Caco-2 (cell line): ENCODE measurements at regions not wholly inside any gene's neighbourhood (a gene's known extent, or its start where the extent isn't known, plus 50 kb on each side); places are given as distances from the start of the nearest gene placed in this dataset.

ENCODE experiments used
- BruUV-seq: library from RNA; stranded (reverse); fragments of 400-500 nt; replicated peaks from 2 replicates; lab custom pipeline; 2021; lab: Mats Ljungman, UMichigan
- CTCF ChIA-PET: fragments of 300-600 bp; sonication (Branson Sonifier 250); formaldehyde crosslinking; loops from one replicate; lab custom pipeline; 2022; ENCODE audit warnings: antibody characterized with exemption; lab: Charles Lee
- POLR2A ChIA-PET: fragments of 300-600 bp; sonication (Branson Sonifier 250); formaldehyde crosslinking; loops from one replicate; lab custom pipeline; 2022; ENCODE audit warnings: antibody characterized with exemption; lab: Charles Lee
- DNase-seq, 2 experiments: peaks; one replicate each; pipeline versions ENCODE4 v3.0.0 to v3.0.0-alpha.2; 2020 to 2022
- H3K27me3 ChIP-seq: replicated peaks from 2 replicates; pipeline ENCODE4 v1.6.0; 2011; ENCODE audit warnings: low read length; ENCODE audit not compliant: control insufficient read depth, insufficient read depth
- H3K36me3 ChIP-seq: 2 replicates; pipeline ENCODE4 v1.5.1; 2011; ENCODE audit warnings: low read length; ENCODE audit not compliant: control insufficient read depth, insufficient read depth
- H3K4me1 ChIP-seq: fragments of 250-450 bp; sonication (Bioruptor Pico); 2 replicates; pipeline ENCODE4 v1.5.1; 2020; ENCODE audit warnings: mild to moderate bottlenecking
- H3K4me3 ChIP-seq: 2 replicates; pipeline ENCODE4 v1.5.1; 2011; ENCODE audit warnings: low read depth, mild to moderate bottlenecking, control low read depth, low read length
- H3K9me3 ChIP-seq: fragments of 250-450 bp; sonication (Bioruptor Pico); 2 replicates; pipeline ENCODE4 v1.5.1; 2020; ENCODE audit warnings: mild to moderate bottlenecking, moderate library complexity
- H3K27ac Mint-ChIP-seq: one replicate; pipeline ENCODE4 v1.8.0; 2022; ENCODE audit warnings: mixed read lengths; ENCODE audit not compliant: unreplicated experiment
- H3K27me3 Mint-ChIP-seq: one replicate; pipeline ENCODE4 v1.8.0; 2022; ENCODE audit warnings: mixed read lengths; ENCODE audit not compliant: insufficient read depth, unreplicated experiment
- H3K36me3 Mint-ChIP-seq: one replicate; pipeline ENCODE4 v1.8.0; 2022; ENCODE audit warnings: mild to moderate bottlenecking, mixed read lengths; ENCODE audit not compliant: insufficient read depth, unreplicated experiment
- H3K4me1 Mint-ChIP-seq: one replicate; pipeline ENCODE4 v1.8.0; 2022; ENCODE audit warnings: low read depth, mixed read lengths; ENCODE audit not compliant: unreplicated experiment
- H3K4me3 Mint-ChIP-seq: one replicate; pipeline ENCODE4 v1.8.0; 2022; ENCODE audit warnings: mild to moderate bottlenecking, moderate library complexity, mixed read lengths; ENCODE audit not compliant: unreplicated experiment
- H3K9me3 Mint-ChIP-seq: one replicate; pipeline ENCODE4 v1.8.0; 2022; ENCODE audit warnings: mixed read lengths; ENCODE audit not compliant: unreplicated experiment
- CTCF ChIP-seq, 2 experiments: fragments of 200-600 bp in 1 of 2; IDR thresholded peaks; 1 replicate in 1 of 2; 2 replicates in 1 of 2; pipeline versions ENCODE4 v1.5.1 to v1.8.0; 2011 to 2022; ENCODE audit warnings: antibody characterized with exemption in 1 of 2, control low read depth in 1 of 2, inconsistent platforms in 1 of 2, low read depth in 1 of 2, low read length in 1 of 2, mild to moderate bottlenecking in 1 of 2, moderate library complexity in 1 of 2; ENCODE audit not compliant: insufficient read depth in 1 of 2, severe bottlenecking in 1 of 2, unreplicated experiment in 1 of 2
- intact Hi-C: fragments of 100-400 bp; cut with micrococcal nuclease; formaldehyde crosslinking; loops from one replicate; pipeline ENCODE4 v1.10.0; 2022; ENCODE audit not compliant: unreplicated experiment

- Mint-ChIP-seq H3K4me3 (no peak overlapping the region), H3K9me3 (no peaks in the 10 kb centered on the region), H3K36me3 (no peaks in the 10 kb centered on the region), H3K27me3 (no peaks in the 10 kb centered on the region), H3K4me1 (no peaks in the 10 kb centered on the region), H3K27ac (no peak overlapping the region)
- H3K4me3 ChIP-seq: no peak overlapping the region
- no peak for TF ChIP-seq CTCF (IDR thresholded peaks at IDR 0.05; ENCODE audit: insufficient read depth in 1 of 2, low read depth in 1 of 2, low read length in 1 of 2, severe bottlenecking in 1 of 2, unreplicated experiment in 1 of 2)
- no TSS peak for BruUV-seq
- H3K9me3 ChIP-seq: no peaks in the 10 kb centered on the region
- POLR2A ChIA-PET: no interaction called here
- H3K4me1 ChIP-seq: no peaks in the 10 kb centered on the region
- intact Hi-C loops: no loop called here
- CTCF ChIA-PET: no interaction called here
- H3K36me3 ChIP-seq: no peaks in the 10 kb centered on the region
- no peaks in the 10 kb centered on the region for H3K27me3 ChIP-seq
- no peak for DNase-seq
Observed at GRCh38 chr2:199070322-199070949, 387.3 kb downstream of the SATB2 start.

DNA sequence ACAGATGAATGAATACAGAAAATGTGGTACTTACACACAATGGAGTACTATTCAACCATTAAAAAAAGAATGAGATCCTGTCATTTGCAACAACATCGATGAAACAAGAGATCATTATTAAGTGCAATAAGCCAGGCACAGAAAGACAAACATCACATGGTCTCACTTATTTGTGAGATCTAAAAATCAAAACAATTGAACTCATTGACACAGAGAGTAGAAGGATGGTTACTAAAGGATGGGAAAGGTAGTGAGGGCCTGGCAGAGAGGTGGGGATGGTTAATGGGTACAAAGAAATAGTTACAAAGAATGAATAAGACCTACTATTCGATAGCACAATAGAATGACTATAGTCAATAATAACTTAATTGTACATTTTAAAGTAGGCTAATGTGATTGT is 393.5 kb downstream of the SATB2 start:
- Mint-ChIP-seq H3K27me3 (no peaks in the 10 kb centered on the region), H3K27ac (no peak overlapping the region), H3K4me1 (no peaks in the 10 kb centered on the region), H3K4me3 (no peak overlapping the region), H3K9me3 (peaks cover 9% of the 10 kb centered on the region), H3K36me3 (no peaks in the 10 kb centered on the region)
- Histone ChIP-seq H3K27me3 (no peaks in the 10 kb centered on the region), H3K4me1 (no peaks in the 10 kb centered on the region), H3K9me3 (0 out of 2 replicates have a peak, but pooled peaks cover 4% of the 10 kb centered on the region), H3K36me3 (no peaks in the 10 kb centered on the region), H3K4me3 (no peak overlapping the region)
- ChIA-PET CTCF (no interaction called here), POLR2A (no interaction called here)
- no peak for DNase-seq
- TF ChIP-seq CTCF (IDR thresholded peaks at IDR 0.05; ENCODE audit: insufficient read depth in 1 of 2, low read depth in 1 of 2, low read length in 1 of 2, severe bottlenecking in 1 of 2, unreplicated experiment in 1 of 2): no peak
- intact Hi-C loops: no loop called here
- no TSS peak for BruUV-seq

DNA sequence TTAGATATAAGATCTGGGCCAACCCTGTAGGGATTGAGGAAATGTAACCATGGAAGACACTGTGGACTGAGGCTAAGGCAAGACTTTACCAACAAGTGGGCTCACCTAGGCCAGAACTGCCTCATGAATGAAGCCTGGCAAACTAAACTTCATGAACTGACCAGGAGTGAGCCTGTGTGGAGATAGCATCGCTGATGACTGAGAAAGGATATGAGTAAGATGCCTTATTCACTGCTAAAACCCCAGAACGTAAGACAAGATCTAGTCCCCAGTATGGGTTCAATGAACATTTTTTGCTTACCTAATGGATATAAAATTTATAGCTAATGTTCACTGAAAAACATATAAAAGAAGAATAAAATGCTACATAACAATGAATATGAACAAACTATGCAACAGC is 399.8 kb downstream of the SATB2 start:
- Histone ChIP-seq H3K27me3 (no peaks in the 10 kb centered on the region), H3K9me3 (0 out of 2 replicates have a peak, but pooled peaks cover 4% of the 10 kb centered on the region), H3K4me1 (no peaks in the 10 kb centered on the region), H3K36me3 (no peaks in the 10 kb centered on the region), H3K4me3 (no peak overlapping the region)
- Mint-ChIP-seq H3K27me3 (no peaks in the 10 kb centered on the region), H3K4me3 (no peak overlapping the region), H3K9me3 (peaks cover 9% of the 10 kb centered on the region), H3K4me1 (no peaks in the 10 kb centered on the region), H3K36me3 (no peaks in the 10 kb centered on the region), H3K27ac (no peak overlapping the region)
- POLR2A ChIA-PET: no interaction called here
- intact Hi-C loops: no loop called here
- no peak for DNase-seq
- CTCF ChIA-PET: no interaction called here
- BruUV-seq: no TSS peak
- no peak for TF ChIP-seq CTCF (IDR thresholded peaks at IDR 0.05; ENCODE audit: insufficient read depth in 1 of 2, low read depth in 1 of 2, low read length in 1 of 2, severe bottlenecking in 1 of 2, unreplicated experiment in 1 of 2)
